GM12873 (cell line): ENCODE measurements at regions not wholly inside any gene's neighbourhood (a gene's known extent, or its start where the extent isn't known, plus 50 kb on each side); places are given as distances from the start of the nearest gene placed in this dataset.

ENCODE experiments used
- CTCF ChIP-seq: IDR thresholded peaks from 2 replicates; pipeline ENCODE4 v1.5.1; 2012; ENCODE audit warnings: low read depth, mild to moderate bottlenecking, moderate library complexity, low read length, control low read depth; ENCODE audit not compliant: insufficient read depth; ENCODE audit errors: missing control alignments

- TF ChIP-seq CTCF, result no peak
Observed at GRCh38 chr11:112623057-112623456, 338.2 kb upstream of the NCAM1 start.

- no peak for TF ChIP-seq CTCF
Observed at GRCh38 chr11:112624431-112624830, 336.8 kb upstream of the NCAM1 start.

- TF ChIP-seq CTCF, result no peak
Observed at GRCh38 chr11:112625814-112626213, 335.4 kb upstream of the NCAM1 start.

- TF ChIP-seq CTCF, result no peak
Observed at GRCh38 chr11:112626731-112627130, 334.5 kb upstream of the NCAM1 start.

- no peak for TF ChIP-seq CTCF
Observed at GRCh38 chr11:112627588-112628045, 333.6 kb upstream of the NCAM1 start.

- no peak for TF ChIP-seq CTCF
Observed at GRCh38 chr11:112628676-112629075, 332.5 kb upstream of the NCAM1 start.

GRCh38 chr11:112630496-112630895 lies 330.7 kb upstream of the NCAM1 start:
- TF ChIP-seq CTCF, result no peak
